K562 (cell line): ENCODE measurements at regions not wholly inside any gene's neighbourhood (a gene's known extent, or its start where the extent isn't known, plus 50 kb on each side); places are given as distances from the start of the nearest gene placed in this dataset.
A peak's percentile ranks its signal among the peaks of the same experiment; 100 is the strongest.

Source experiments
- ATAC-seq: fragments of 200-7000 bp; cut with Tn5 transposase; 3 replicates; pipeline ENCODE4 v1.9.1; 2020; ENCODE audit warnings: moderate library complexity
- BruUV-seq: library from RNA; stranded (reverse); fragments of 400-500 nt; replicated peaks from 2 replicates; lab custom pipeline; 2021; lab: Mats Ljungman, UMichigan
- CTCF ChIA-PET: fragments of 300-600 bp; formaldehyde crosslinking; extraction: SDS; loops from one replicate; lab custom pipeline; 2021; ENCODE audit warnings: low intra/inter-chr PET ratio; lab: Yijun Ruan, JAX
- POLR2A ChIA-PET: fragments of 300-600, 350-650 bp; sonication (Branson Sonifier 250); formaldehyde crosslinking; extraction: SDS; loops from one replicate; lab custom pipeline; 2021; ENCODE audit warnings: antibody characterized with exemption, inconsistent platforms; lab: Yijun Ruan, JAX
- DNase-seq, 4 experiments: peaks; one replicate each; pipeline versions ENCODE4 v3.0.0 to v3.0.0-alpha.2; 2011 to 2018; ENCODE audit warnings: low spot score in 3 of 4, mixed read lengths in 3 of 4; ENCODE audit errors: extremely low read depth in 1 of 4
- FAIRE-seq: peaks from 2 replicates; lab custom pipeline; 2011; peaks lifted over from hg19 to GRCh38; lab: Jason Lieb, UNC
- H2AFZ ChIP-seq: 2 replicates; pipeline ENCODE4 v1.6.0; 2011; ENCODE audit warnings: low read depth, low read length, control low read depth, inconsistent platforms
- H3K27ac ChIP-seq: fragments of 200-600 bp; 3 replicates; pipeline ENCODE4 v1.8.0; 2011; ENCODE audit warnings: low read depth, mild to moderate bottlenecking, control low read depth, inconsistent platforms, low read length, moderate library complexity, mixed read lengths; ENCODE audit errors: extremely low read depth
- H3K27me3 ChIP-seq, 2 experiments: fragments of 300-600 bp in 1 of 2; 2 replicates in 1 of 2; 3 replicates in 1 of 2; pipeline versions ENCODE4 v1.6.0 to v1.8.0; 2011; ENCODE audit warnings: inconsistent platforms in 2 of 2, low read length in 2 of 2, mild to moderate bottlenecking in 1 of 2, mixed read lengths in 1 of 2, moderate library complexity in 1 of 2; ENCODE audit not compliant: control insufficient read depth in 2 of 2, insufficient read depth in 2 of 2
- H3K36me3 ChIP-seq: fragments of 300-600 bp; 3 replicates; pipeline ENCODE4 v1.8.0; 2011; ENCODE audit warnings: mild to moderate bottlenecking, low read length, inconsistent platforms; ENCODE audit not compliant: control insufficient read depth, insufficient read depth
- H3K4me1 ChIP-seq, 2 experiments: fragments of 200-600 bp in 1 of 2; replicated peaks in 1 of 2; 2 replicates in 1 of 2; 3 replicates in 1 of 2; pipeline versions ENCODE4 v1.5.1 to v1.8.0; 2011; ENCODE audit warnings: inconsistent platforms in 2 of 2, low read length in 2 of 2, mild to moderate bottlenecking in 1 of 2, mixed read lengths in 1 of 2, moderate library complexity in 1 of 2; ENCODE audit not compliant: control insufficient read depth in 2 of 2, insufficient read depth in 2 of 2
- H3K4me2 ChIP-seq: 2 replicates; pipeline ENCODE4 v1.6.1; 2011; ENCODE audit warnings: low read length, control low read depth, inconsistent platforms, mixed read lengths; ENCODE audit not compliant: insufficient read depth
- H3K4me3 ChIP-seq: fragments of 200-600 bp; sonication (generic), shearing (Covaris generic); 2 replicates; pipeline ENCODE4 v1.5.1; 2016; ENCODE audit warnings: control low read depth, inconsistent platforms
- H3K79me2 ChIP-seq: fragments of 200-600 bp; 3 replicates; pipeline ENCODE4 v1.8.0; 2011; ENCODE audit warnings: low read length, inconsistent platforms; ENCODE audit not compliant: control insufficient read depth, insufficient read depth
- H3K9ac ChIP-seq, 2 experiments: 2 replicates each; pipeline versions ENCODE4 v1.6.0 to v1.6.1; 2011; ENCODE audit warnings: low read depth in 2 of 2, low read length in 2 of 2, control low read depth in 1 of 2, inconsistent platforms in 1 of 2, mild to moderate bottlenecking in 1 of 2, mixed read lengths in 1 of 2; ENCODE audit not compliant: insufficient read depth in 1 of 2
- H3K9me1 ChIP-seq: one replicate; pipeline ENCODE4 v1.6.0; 2011; ENCODE audit warnings: inconsistent platforms, mild to moderate bottlenecking, low read length, moderate library complexity; ENCODE audit not compliant: control insufficient read depth, insufficient read depth
- H3K9me3 ChIP-seq: replicated peaks from 2 replicates; pipeline ENCODE4 v1.5.1; 2011; ENCODE audit warnings: low read depth, low read length, inconsistent platforms; ENCODE audit not compliant: control insufficient read depth, insufficient read depth
- H4K20me1 ChIP-seq: replicated peaks from 2 replicates; pipeline ENCODE4 v1.6.1; 2011; ENCODE audit warnings: low read length, inconsistent platforms, mixed read lengths; ENCODE audit not compliant: control insufficient read depth, insufficient read depth
- CBFA2T3 ChIP-seq: fragments of 450-650 bp; IDR thresholded peaks from 2 replicates; pipeline ENCODE4 v1.6.1; 2017
- EP400 ChIP-seq: fragments of 450-650 bp; IDR thresholded peaks from 2 replicates; pipeline ENCODE4 v1.6.1; 2017; ENCODE audit warnings: antibody characterized with exemption, mild to moderate bottlenecking, moderate library complexity
- HIVEP1 ChIP-seq: fragments of 250-450 bp; sonication (Bioruptor Pico); IDR thresholded peaks from 2 replicates; pipeline ENCODE4 v1.4.0; 2020; ENCODE audit warnings: mild to moderate bottlenecking
- NFE2 ChIP-seq: IDR thresholded peaks from 2 replicates; pipeline ENCODE4 v1.6.1; 2014; ENCODE audit warnings: antibody characterized with exemption, low read depth
- NFYB ChIP-seq: IDR thresholded peaks from 2 replicates; pipeline ENCODE4 v1.6.1; 2011; ENCODE audit warnings: mild to moderate bottlenecking, moderate library complexity; ENCODE audit not compliant: insufficient read length; ENCODE audit errors: extremely low read depth
- NRF1 ChIP-seq, 2 experiments: fragments of 450-650 bp; IDR thresholded peaks in 1 of 2; conservative IDR thresholded peaks in 1 of 2; 2 replicates each; pipeline ENCODE4 v1.6.1; 2014; ENCODE audit warnings: mild to moderate bottlenecking in 2 of 2
- ZNF707 ChIP-seq: fragments of 250-450 bp; sonication (Bioruptor Pico); conservative IDR thresholded peaks from 2 replicates; pipeline ENCODE4 v1.8.0; 2022; ENCODE audit warnings: inconsistent platforms, mild to moderate bottlenecking, moderate library complexity
- ZNF79 ChIP-seq: fragments of 250-450 bp; sonication (Bioruptor Pico); IDR thresholded peaks from 2 replicates; pipeline ENCODE4 v1.4.0; 2020; ENCODE audit warnings: low read depth, mild to moderate bottlenecking, moderate library complexity
- WGBS: fragments of 100-300 bp; shearing (Covaris generic); methylation state at CpG from one replicate; pipeline ENCODE4 v1.1.6; 2016; ENCODE audit warnings: low coverage, mixed read lengths; ENCODE audit not compliant: insufficient coverage; ENCODE audit errors: missing lambda C conversion rate; 5-methylcytosine and 5-hydroxymethylcytosine counted together
- in situ Hi-C: fragments of 300-500 bp; cut with MboI; formaldehyde crosslinking; loops from 4 replicates; pipeline ENCODE4 v1.15.0; 2018; ENCODE audit warnings: inconsistent platforms, mixed read lengths
- intact Hi-C: fragments of 100-400 bp; cut with micrococcal nuclease; formaldehyde crosslinking; loops from 2 replicates; pipeline ENCODE4 v1.14.2; 2022
- TF ChIP-seq, protein P1 (sequence below): fragments of 250-450 bp; sonication (Bioruptor Pico); IDR thresholded peaks from 2 replicates; pipeline ENCODE4 v1.5.0; 2021
- TF ChIP-seq, protein P2 (sequence below), 2 experiments: fragments of 250-450 bp in 1 of 2; fragments of 450-650 bp in 1 of 2; sonication (Bioruptor Pico) in 1 of 2; IDR thresholded peaks; 2 replicates each; pipeline versions ENCODE4 v1.6.1 to v1.8.0; 2016 to 2021; ENCODE audit warnings: mild to moderate bottlenecking in 2 of 2, moderate library complexity in 2 of 2, missing compliant biosample characterization in 1 of 2, missing genetic modification characterization in 1 of 2
- TF ChIP-seq, protein P3 (sequence below): sonication (generic); formaldehyde crosslinking; IDR thresholded peaks from 2 replicates; pipeline ENCODE4 v1.8.1; 2023; ENCODE audit warnings: mild to moderate bottlenecking, missing genetic modification reagents, moderate library complexity

DNA sequence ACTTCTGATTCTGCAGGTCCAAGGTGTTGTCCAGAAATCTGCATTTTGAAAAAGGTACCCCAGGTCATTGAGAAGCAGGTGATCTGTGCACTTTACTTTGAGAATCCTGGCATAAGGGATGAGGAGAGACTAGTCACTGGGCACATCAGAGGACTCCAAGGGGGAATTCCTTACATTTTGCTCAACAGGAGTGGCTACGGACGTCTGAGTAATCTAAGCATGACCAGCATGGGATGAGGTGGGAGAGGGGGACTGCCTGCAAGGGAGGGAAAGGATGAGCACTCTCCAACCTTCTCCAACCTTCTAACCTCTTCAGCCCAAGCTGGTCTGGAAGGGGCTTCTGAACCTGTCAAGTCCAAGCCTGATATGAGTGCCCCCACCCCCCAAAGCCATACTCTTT, 55.5 kb downstream of the MARCHF4 start:
- in situ Hi-C loops (no loop called here), intact Hi-C loops (no loop called here)
- BruUV-seq = no TSS peak
- Histone ChIP-seq H3K4me3 (no peak overlapping the region), H3K27ac (no peak overlapping the region), H3K9me3 (no peaks in the 10 kb centered on the region), H3K4me1 (no peaks in the 10 kb centered on the region), H3K27me3 (peaks cover 9 to 18% of the 10 kb centered on the region in 2 experiments; a peak in 4 of 5 replicates), H3K79me2 (no peaks in the 10 kb centered on the region), H4K20me1 (no peaks in the 10 kb centered on the region), H3K4me2 (no peak overlapping the region), H3K9ac (no peak overlapping the region), H2AFZ (no peak overlapping the region), H3K9me1 (no peaks in the 10 kb centered on the region), H3K36me3 (no peaks in the 10 kb centered on the region)
- POLR2A ChIA-PET = interaction anchor here (0.6 kb wide), 1 partner anchor 17 kb away, joined by 3 read pairs; no protein-coding TSS in a partner anchor
- CTCF ChIA-PET = no interaction called here
- ATAC-seq (no peak), FAIRE-seq (no peak), DNase-seq (no peak)
- no peak for TF ChIP-seq EP400
- WGBS = 0% methylated on average over 2 of the region's 2 CpGs

DNA sequence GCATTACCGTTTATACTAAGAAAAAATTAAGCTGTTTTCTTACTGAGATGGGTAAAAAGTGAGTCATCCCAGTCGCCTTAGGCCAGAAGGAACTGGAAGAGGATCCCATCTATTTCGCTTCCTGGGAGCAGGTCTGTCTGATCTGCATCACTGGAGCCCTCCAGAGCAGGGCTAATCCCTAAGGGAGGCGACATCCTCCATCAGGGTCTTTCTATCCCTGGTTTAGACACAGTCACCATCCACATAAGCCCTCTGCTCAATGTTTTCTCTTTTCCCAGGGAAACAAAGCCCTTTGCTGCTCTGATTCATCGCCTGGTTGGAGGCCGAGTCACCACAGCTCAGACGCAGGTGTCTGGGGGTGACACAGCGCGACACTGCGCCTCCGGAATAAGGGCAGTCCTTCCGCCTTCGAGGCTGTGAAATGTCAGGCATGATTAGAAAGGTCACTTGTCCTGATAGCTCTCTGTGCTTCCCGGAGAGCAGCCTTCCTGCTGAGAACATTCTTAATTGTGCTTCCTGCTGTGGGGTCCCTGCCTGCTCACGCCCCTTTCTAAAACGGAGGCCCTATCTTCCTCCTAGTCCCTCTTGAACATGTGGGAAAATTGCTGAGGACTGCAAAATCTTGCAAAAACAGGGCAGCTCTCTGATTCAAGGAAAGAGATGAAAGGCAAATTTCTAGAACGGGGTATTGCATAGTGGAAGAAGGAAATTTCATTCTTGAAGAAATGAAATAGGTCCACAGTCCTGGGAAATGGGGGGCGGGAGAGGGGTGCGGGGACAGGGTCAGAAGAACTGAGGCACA, 56.3 kb downstream of the MARCHF4 start:
- WGBS = 0% methylated on average over 10 of the region's 19 CpGs
- ATAC-seq (peak; percentile 53), DNase-seq (peak in 1 of 4 experiments; percentile 23), FAIRE-seq (no peak)
- no peaks in the 10 kb centered on the region for H3K36me3 ChIP-seq
- peaks cover 6 to 18% of the 10 kb centered on the region in 2 experiments; a peak in 4 of 5 replicates for H3K27me3 ChIP-seq
- H3K9ac ChIP-seq = no peak overlapping the region
- H4K20me1 ChIP-seq = no peaks in the 10 kb centered on the region
- H3K4me3 ChIP-seq = no peak overlapping the region
- no peaks in the 10 kb centered on the region for H3K9me3 ChIP-seq
- no peaks in the 10 kb centered on the region for H3K4me1 ChIP-seq
- intact Hi-C loops (no loop called here), in situ Hi-C loops (no loop called here)
- H3K27ac ChIP-seq = no peak overlapping the region
- BruUV-seq = no TSS peak
- no peak overlapping the region for H2AFZ ChIP-seq
- H3K9me1 ChIP-seq = no peaks in the 10 kb centered on the region
- ChIA-PET CTCF (no interaction called here), POLR2A (interaction anchor here (0.6 kb wide), 1 partner anchor 18 kb away, joined by 3 read pairs; no protein-coding TSS in a partner anchor)
- no peaks in the 10 kb centered on the region for H3K79me2 ChIP-seq
- no peak overlapping the region for H3K4me2 ChIP-seq
- TF ChIP-seq NRF1 (conservative IDR thresholded peaks at IDR 0.05 in 1 of 2, IDR thresholded peaks at IDR 0.05 in 1 of 2) (peak in 1 of 2 experiments; percentile 38; a peak in 1 of 4 replicates), CBFA2T3 (0 out of 2 replicates have a peak, but pooled peaks have one; percentile 21), HIVEP1 (no peak), NFE2 (peak; percentile 50), ZNF707 (CRISPR knock-in tag) (no peak), ZNF79 (CRISPR knock-in tag) (no peak), NFYB (no peak)
- TF ChIP-seq, protein P1, sequence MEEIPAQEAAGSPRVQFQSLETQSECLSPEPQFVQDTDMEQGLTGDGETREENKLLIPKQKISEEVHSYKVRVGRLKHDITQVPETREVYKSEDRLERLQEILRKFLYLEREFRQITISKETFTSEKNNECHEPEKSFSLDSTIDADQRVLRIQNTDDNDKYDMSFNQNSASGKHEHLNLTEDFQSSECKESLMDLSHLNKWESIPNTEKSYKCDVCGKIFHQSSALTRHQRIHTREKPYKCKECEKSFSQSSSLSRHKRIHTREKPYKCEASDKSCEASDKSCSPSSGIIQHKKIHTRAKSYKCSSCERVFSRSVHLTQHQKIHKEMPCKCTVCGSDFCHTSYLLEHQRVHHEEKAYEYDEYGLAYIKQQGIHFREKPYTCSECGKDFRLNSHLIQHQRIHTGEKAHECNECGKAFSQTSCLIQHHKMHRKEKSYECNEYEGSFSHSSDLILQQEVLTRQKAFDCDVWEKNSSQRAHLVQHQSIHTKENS (CRISPR knock-in tag) = no peak
- TF ChIP-seq, protein P2, sequence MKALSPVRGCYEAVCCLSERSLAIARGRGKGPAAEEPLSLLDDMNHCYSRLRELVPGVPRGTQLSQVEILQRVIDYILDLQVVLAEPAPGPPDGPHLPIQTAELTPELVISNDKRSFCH (CRISPR knock-in tag; IDR thresholded peaks at IDR 0.05) = no peak
- TF ChIP-seq, protein P2 (tag; IDR thresholded peaks at IDR 0.05) = peak; percentile 79; the same call in 1 of the 2 replicates
- TF ChIP-seq, protein P3, sequence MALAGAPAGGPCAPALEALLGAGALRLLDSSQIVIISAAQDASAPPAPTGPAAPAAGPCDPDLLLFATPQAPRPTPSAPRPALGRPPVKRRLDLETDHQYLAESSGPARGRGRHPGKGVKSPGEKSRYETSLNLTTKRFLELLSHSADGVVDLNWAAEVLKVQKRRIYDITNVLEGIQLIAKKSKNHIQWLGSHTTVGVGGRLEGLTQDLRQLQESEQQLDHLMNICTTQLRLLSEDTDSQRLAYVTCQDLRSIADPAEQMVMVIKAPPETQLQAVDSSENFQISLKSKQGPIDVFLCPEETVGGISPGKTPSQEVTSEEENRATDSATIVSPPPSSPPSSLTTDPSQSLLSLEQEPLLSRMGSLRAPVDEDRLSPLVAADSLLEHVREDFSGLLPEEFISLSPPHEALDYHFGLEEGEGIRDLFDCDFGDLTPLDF (CRISPR knock-in tag) = no peak
